ENCODE measurements at regions not wholly inside any gene's neighbourhood (a gene's known extent, or its start where the extent isn't known, plus 50 kb on each side); places are given as distances from the start of the nearest gene placed in this dataset.

- no peak for ATAC-seq
- 17% methylated on average over 3 of the region's 3 CpGs for WGBS (ENCODE audit: missing lambda C conversion rate)
- ChIA-PET CTCF (interaction anchor here (0.7 kb wide), 1 partner anchor 63 kb away, joined by 3 read pairs; no protein-coding TSS in a partner anchor), POLR2A (interaction anchor here (0.5 kb wide), 1 partner anchor 20 kb away, joined by 4 read pairs; no protein-coding TSS in a partner anchor)
- H3K4me2 ChIP-seq: no peak overlapping the region
- no peaks in the 10 kb centered on the region for H3K4me1 ChIP-seq
- no peaks in the 10 kb centered on the region for H3K9me3 ChIP-seq
- no peak overlapping the region for H3K4me3 ChIP-seq
- no peak for DNase-seq (ENCODE audit: low read depth in 1 of 2, low spot score in 1 of 2)
- no peak for TF ChIP-seq REST (IDR thresholded peaks at IDR 0.05)
- TF ChIP-seq POLR2A (IDR thresholded peaks at IDR 0.05; ENCODE audit: low read length): no peak
- no peak for TF ChIP-seq FOXS1 (CRISPR knock-in tag; IDR thresholded peaks at IDR 0.05)
- TF ChIP-seq ESRRA (IDR thresholded peaks at IDR 0.05; ENCODE audit: borderline replicate concordance, low read length): no peak
- no peak for TF ChIP-seq FOSL2 (IDR thresholded peaks at IDR 0.05)
- TF ChIP-seq FOSL2 (CRISPR knock-in tag; IDR thresholded peaks at IDR 0.05): no peak
- TF ChIP-seq CBX8 (IDR thresholded peaks at IDR 0.05): no peak
- no peak for FAIRE-seq
- H3K27ac ChIP-seq: no peak overlapping the region
Observed at GRCh38 chr12:115176741-115177400, 492.9 kb upstream of the TBX3 start.

- TF ChIP-seq HES2 (IDR thresholded peaks at IDR 0.05): no peak
- TF ChIP-seq EHF (CRISPR knock-in tag; IDR thresholded peaks at IDR 0.05): no peak
- no peak for TF ChIP-seq HOXB5 (CRISPR knock-in tag; IDR thresholded peaks at IDR 0.05)
- TF ChIP-seq BHLHE40 (IDR thresholded peaks at IDR 0.05; ENCODE audit: low read depth, low read length): no peak
- no peak for TF ChIP-seq HMGXB4 (CRISPR knock-in tag; IDR thresholded peaks at IDR 0.05; ENCODE audit: borderline replicate concordance)
- no peak for TF ChIP-seq CHD4 (IDR thresholded peaks at IDR 0.05; ENCODE audit: borderline replicate concordance)
- no peak for TF ChIP-seq PHF8 (IDR thresholded peaks at IDR 0.05; ENCODE audit: borderline replicate concordance, low read depth)
- TF ChIP-seq FOSB (CRISPR knock-in tag; IDR thresholded peaks at IDR 0.05): no peak
- TF ChIP-seq HOXB13 (CRISPR knock-in tag; IDR thresholded peaks at IDR 0.05; ENCODE audit: low read depth): no peak
- TF ChIP-seq HOXA7 (CRISPR knock-in tag; IDR thresholded peaks at IDR 0.05): no peak
- no peak for TF ChIP-seq MAX (IDR thresholded peaks at IDR 0.05)
- no peak for TF ChIP-seq TFCP2L1 (CRISPR knock-in tag; IDR thresholded peaks at IDR 0.05)
- TF ChIP-seq, protein P1, sequence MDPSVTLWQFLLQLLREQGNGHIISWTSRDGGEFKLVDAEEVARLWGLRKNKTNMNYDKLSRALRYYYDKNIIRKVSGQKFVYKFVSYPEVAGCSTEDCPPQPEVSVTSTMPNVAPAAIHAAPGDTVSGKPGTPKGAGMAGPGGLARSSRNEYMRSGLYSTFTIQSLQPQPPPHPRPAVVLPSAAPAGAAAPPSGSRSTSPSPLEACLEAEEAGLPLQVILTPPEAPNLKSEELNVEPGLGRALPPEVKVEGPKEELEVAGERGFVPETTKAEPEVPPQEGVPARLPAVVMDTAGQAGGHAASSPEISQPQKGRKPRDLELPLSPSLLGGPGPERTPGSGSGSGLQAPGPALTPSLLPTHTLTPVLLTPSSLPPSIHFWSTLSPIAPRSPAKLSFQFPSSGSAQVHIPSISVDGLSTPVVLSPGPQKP (IDR thresholded peaks at IDR 0.05; ENCODE audit: low read depth, low read length): no peak
- TF ChIP-seq SREBF2 (IDR thresholded peaks at IDR 0.05): no peak
- no peak for TF ChIP-seq JUN (IDR thresholded peaks at IDR 0.05)
- Histone ChIP-seq H3K9me3 (no peaks in the 10 kb centered on the region; the same call in 2 of the 3 replicates), H3K4me3 (no peak overlapping the region), H3K4me2 (no peak overlapping the region), H3K27ac (no peak overlapping the region), H3K4me1 (no peaks in the 10 kb centered on the region)
- ChIA-PET POLR2A (no interaction called here), CTCF (interaction anchor here (0.7 to 1.2 kb wide), 3 partner anchors 263 to 566 kb away, joined by 3 to 4 read pairs (median 4); no protein-coding TSS in a partner anchor)
- 79% methylated on average over 10 of the region's 12 CpGs for WGBS (ENCODE audit: missing lambda C conversion rate)
- DNase-seq (ENCODE audit: low read depth in 1 of 2, low spot score in 1 of 2) (no peak), FAIRE-seq (no peak), ATAC-seq (no peak)
Observed at GRCh38 chr12:115174920-115175319, 490.9 kb upstream of the TBX3 start.

All from A549 (cell line).